SHP77 treated with DMSO at 0.1 percent for 48 hours (cell line): ENCODE measurements at regions not wholly inside any gene's neighbourhood (a gene's known extent, or its start where the extent isn't known, plus 50 kb on each side); places are given as distances from the start of the nearest gene placed in this dataset.

ENCODE experiments used
- DNase-seq: peaks from one replicate; lab custom pipeline; 2025; lab: John Stamatoyannopoulos, UW

GRCh38 chrX:11056322-11057176 lies 54.6 kb upstream of the HCCS start:
- no peak for DNase-seq

GRCh38 chrX:11059933-11060332 lies 51.2 kb upstream of the HCCS start:
- DNase-seq, result no peak
